Medulla oblongata (tissue), 1 donor: ENCODE measurements at regions not wholly inside any gene's neighbourhood (a gene's known extent, or its start where the extent isn't known, plus 50 kb on each side); places are given as distances from the start of the nearest gene placed in this dataset.
"Not testable (repeated sequence)": the region's sequence is repeated elsewhere in the genome, so short reads cannot be mapped to it uniquely, and the experiment has no call there.

Source experiments
- DNase-seq: peaks from one replicate; pipeline ENCODE4 v3.0.0-alpha.2; 2015; ENCODE audit errors: extremely low spot score

GRCh38 chr3:70738291-70738681 lies 425.8 kb upstream of the MDFIC2 start:
- no peak for DNase-seq

- DNase-seq: no peak
Observed at GRCh38 chr3:70737666-70738290, 425.3 kb upstream of the MDFIC2 start.

- no peak for DNase-seq
Observed at GRCh38 chr3:70736009-70736408, 423.6 kb upstream of the MDFIC2 start.

DNA sequence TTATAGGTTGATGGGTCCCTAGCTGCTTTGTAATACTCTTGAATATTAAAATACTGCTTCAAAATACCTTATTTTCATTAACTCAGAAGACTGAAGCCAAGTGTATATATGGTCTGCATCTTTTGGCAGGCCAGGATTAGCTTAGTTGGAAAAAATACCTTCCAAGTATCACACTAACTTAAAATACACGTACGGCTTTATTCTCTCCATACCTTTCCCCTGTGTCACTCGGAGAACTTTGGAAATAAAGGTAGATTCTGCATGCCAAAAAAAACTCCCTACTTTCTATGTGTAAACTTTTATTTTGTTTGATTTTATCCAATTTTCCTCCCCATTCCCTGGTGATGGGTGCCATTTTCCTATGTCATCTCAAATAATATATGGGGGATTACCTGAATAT lies 422.3 kb upstream of the MDFIC2 start:
- DNase-seq: no peak

DNA sequence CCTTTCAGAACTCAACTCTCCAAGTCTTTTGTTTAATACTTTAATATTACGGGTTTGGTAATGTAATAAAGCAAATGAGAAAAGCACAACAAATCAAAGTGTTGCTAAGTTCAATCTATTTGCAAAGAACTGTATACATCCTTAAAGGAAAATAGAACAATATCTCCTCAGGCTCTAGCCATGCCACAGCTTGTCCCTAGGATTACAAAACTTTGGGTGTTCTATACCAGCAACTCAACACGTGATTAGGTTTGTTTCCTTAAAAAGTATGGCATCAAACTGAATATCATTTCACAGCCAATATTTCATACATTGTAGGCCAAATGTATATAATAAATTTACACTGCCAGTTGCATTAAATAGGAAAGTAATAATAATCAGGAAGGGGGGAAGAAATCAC lies 418.6 kb upstream of the MDFIC2 start:
- no peak for DNase-seq

DNA sequence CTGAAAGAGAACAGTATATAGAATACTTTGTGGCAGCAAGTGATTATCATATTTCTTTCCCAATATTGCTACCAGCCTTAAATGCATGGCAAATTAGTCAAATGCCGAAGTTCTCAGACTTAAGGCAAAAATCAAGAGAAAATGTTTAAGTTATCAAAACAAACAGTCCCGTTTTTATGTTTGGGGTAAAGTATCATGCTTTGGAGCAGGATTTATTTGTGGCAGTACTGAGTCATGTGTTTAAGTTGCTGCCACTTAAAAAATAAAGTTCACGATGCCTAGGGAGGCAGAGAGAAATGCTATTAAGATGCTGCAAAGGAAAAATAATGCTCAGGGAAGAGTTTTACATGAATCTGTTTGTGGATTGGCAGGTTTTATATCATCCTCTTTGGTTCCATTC lies 417.4 kb upstream of the MDFIC2 start:
- DNase-seq: no peak

DNA sequence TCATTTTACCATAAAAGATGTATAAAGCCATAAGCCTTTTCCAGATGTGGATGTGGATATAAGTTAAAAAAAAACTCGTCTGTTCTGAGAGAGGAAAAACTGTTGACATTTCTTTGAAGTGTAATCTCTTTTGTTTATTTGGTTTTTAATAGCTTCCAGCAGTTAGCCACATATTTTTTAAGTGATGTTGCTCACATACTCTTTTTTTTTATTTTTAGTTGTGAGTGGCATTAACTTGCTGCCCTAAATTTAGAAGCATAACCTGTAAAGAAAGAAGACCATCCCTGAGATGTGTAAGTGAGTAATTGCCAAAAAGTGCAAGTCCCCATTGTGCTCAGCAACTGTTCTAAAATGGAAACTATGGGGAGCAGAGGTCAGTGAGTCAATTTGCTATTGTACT lies 415.9 kb upstream of the MDFIC2 start:
- DNase-seq: no peak

DNA sequence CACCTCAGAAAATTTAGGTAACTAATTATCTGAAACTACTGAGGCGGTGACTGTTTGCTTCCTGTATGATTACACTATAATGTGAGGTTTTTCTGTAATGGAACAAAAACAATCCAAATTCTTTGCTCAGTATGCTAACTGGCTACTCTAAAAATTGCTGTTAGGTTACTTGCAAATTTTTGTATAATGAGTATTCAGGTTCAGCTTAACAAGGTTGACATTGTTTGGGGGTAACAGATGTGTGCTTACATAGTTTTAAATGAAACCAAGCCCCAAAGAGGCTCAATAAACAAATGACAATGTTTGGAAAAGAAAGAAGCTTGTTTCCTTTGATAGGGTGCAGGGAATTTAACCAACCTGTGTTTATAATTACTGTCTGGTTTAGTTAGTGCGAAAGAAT lies 414.5 kb upstream of the MDFIC2 start:
- no peak for DNase-seq

GRCh38 chr3:70726096-70726938 lies 413.9 kb upstream of the MDFIC2 start:
- DNase-seq: no peak

DNA sequence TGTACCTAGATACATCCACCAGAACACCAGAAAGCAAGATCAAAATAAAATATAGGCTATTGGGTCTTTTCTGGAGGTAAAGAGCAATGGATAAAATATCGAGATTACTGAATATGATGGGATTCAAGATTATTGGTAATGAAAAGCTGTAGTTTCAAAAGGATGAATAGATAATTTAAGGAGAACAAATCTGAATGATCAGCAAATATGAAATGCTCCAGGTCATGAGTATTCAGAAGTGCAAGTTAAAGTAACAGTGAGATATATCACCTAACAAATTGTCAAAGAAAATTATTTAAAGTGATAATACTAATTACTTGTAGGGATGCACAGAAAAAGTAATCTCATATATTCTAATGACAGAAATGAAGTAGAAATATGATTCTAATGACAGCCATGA lies 409.6 kb upstream of the MDFIC2 start:
- DNase-seq: no peak

DNA sequence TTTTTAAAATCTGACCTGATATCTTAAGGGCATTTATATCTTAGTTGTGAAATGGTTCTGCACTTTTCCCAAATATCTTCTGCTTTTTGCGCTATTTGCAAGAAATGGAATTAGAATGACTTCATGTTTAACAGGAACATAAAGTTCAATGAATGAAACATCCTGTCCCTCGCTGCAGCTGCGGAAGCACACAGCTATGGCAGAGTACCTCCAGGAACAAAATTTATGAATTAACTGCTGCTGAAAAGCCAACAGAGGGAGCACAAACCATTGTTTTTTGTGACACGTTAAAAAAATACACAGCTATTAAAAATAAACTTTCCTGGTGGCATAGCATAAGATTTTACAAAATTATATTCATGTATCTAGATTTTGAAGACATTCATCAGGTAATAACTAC lies 404.4 kb upstream of the MDFIC2 start:
- DNase-seq: peak; percentile 20

DNA sequence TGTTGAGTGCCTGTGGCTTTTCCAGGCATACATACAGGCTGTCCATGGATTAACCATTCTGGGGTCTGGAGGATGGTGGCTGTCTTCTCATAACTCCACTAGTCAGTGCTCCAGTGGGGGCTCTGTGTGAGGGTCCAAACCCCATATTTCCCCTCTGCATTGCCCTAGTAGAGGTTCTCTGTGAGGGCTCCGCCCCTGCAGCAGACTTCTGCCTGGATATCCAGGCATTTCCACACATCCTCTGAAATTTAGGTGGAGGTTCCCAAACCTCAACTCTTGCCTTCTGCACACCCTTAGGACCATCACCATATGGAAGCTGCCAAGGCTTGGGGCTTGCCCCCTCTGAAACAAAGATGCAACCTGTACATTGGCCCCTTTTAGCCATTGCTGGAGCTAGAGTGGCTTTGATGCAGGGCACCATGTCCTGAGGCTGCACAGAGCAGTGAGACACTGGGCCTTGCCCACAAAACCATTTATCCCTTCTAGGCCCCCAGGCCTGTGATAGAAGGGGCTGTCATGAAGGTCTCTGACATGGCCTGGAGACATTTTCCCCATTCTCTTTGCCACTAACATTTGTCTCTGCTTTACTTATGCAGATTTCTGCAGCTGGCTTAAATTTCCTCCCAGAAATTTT lies 400.1 kb upstream of the MDFIC2 start:
- DNase-seq: no peak

DNA sequence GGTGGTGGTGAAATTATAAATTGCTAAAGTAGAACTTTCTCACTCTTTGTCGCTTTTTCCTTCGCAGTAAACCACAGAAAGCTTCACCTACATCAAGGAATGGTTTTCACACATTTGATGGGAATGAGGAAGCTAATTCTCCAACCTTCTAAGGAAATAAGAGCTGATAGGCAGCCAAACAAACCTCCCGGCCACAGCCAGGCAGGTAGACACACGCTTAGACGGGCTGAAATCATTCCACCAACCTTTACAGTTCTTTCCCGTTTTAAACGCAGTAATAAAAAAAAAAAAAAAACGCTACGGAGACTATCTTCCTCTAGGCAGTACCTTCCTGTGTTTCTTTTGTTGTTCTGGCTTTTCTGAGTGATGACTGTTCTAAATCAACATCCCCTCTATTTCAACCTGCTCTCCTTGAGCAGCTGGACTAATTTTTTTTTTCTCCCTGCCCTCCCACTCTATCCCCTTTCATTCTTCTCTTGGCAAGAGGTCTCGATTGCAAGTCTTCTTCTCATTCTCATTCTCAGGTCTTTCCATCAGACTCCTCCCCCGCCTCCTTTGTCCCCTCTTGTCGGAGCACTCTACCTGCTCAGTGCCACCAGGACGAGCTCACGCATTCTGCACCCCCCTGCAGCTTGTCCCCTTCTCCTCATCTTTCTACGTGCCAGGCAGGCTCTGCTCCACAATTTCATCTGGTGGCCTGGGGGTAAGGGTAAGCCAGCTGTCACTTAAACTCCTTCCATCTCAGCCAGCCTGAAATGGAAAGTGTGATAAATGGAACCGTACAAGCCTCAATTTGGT lies 391.1 kb upstream of the MDFIC2 start:
- DNase-seq: no peak

- DNase-seq: no peak
Observed at GRCh38 chr3:70702132-70702531, 389.7 kb upstream of the MDFIC2 start.

DNA sequence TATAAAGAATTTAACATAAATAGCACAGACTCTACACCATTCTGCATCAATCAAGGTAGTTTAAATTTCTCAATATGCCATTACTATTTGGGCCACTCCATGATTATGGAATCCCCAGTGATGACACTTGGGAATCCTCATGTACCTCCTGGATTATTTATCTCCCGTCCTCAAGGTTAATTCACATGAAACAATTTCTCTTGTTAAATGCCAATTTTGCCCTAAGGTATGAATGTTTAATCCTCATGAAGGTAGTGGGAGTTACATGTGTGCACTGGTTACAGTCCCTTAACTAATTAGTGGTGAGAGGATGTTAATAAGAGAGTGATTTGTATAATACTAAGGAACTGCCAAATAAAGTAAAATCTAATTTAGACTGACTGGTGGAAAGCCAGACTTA lies 372.3 kb upstream of the MDFIC2 start:
- DNase-seq: no peak

DNA sequence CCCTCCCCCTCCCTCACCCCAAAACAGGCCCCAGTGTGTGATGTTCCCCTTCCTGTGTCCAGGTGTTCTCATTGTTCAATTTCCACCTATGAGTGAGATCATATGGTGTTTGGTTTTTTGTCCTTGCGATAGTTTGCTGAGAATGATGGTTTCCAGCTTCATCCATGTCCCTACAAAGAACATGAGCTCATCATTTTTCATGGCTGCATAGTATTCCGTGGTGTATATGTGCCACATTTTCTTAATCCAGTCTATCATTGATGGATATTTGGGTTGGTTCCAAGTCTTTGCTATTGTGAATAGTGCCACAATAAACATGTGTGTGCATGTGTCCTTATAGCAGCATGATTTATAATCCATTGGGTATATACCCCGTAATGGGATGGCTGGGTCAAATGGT lies 363.4 kb upstream of the MDFIC2 start:
- DNase-seq: not testable (repeated sequence)

- no peak for DNase-seq
Observed at GRCh38 chr3:70658513-70659310, 346.3 kb upstream of the MDFIC2 start.

DNA sequence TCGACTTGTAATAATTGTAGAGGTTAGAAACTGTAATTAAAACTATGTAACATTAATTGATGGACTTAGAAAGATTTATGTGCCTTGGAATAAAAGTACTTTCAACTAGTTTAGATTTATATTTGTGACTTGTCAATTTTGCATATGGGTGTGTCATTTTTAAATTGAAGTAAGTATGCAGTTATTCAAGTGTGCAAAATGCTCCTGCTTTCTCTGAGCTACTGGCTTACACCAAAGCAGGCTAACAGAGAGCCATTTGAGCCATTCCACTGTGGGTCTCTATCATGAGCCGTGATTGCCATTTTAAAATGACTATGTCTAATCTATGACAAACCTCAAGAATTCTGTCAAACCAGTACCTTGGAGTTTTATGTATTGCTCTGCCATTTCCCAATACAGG lies 345.0 kb upstream of the MDFIC2 start:
- no peak for DNase-seq

GRCh38 chr3:70647823-70648222 lies 335.4 kb upstream of the MDFIC2 start:
- DNase-seq: no peak

GRCh38 chr3:70647094-70647493 lies 334.7 kb upstream of the MDFIC2 start:
- DNase-seq: no peak

GRCh38 chr3:70646635-70647034 lies 334.2 kb upstream of the MDFIC2 start:
- DNase-seq: no peak
